ENCODE measurements at regions not wholly inside any gene's neighbourhood (a gene's known extent, or its start where the extent isn't known, plus 50 kb on each side); places are given as distances from the start of the nearest gene placed in this dataset.

- no peak for DNase-seq
Measured at GRCh38 chr13:88926890-88927502, 1255.8 kb downstream of the SLITRK5 start.

DNA sequence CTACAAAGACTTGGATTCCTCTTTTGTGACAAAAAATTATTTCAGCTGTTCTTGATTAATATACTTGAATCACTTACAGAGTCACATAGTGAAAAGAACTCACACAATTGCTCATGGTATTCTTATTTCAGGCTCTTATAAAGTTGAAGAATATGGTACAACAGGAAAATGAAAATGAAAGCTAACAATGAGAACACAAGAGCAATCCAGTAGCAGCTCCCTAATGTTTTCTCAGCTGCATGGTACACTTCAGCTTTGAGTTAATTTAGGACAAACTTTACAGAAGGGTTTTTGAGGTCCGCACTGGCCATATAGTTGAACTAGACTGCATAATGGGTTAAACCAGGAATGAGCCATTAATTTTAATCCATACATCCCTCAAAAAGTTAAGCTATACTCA is 1261.8 kb downstream of the SLITRK5 start:
- intact Hi-C loops (cut with DNase I): no loop called here
- H3K27ac ChIP-seq: no peak overlapping the region
- H3K27me3 ChIP-seq: no peaks in the 10 kb centered on the region
- no peaks in the 10 kb centered on the region for H3K4me1 ChIP-seq (ENCODE audit: insufficient read depth)
- H3K4me3 ChIP-seq: no peak overlapping the region
- TF ChIP-seq POLR2A (IDR thresholded peaks at IDR 0.05) (no peak), CTCF (IDR thresholded peaks at IDR 0.05) (no peak), EP300 (IDR thresholded peaks at IDR 0.05) (no peak)
- H3K36me3 ChIP-seq: no peaks in the 10 kb centered on the region
- DNase-seq: no peak
- H3K9me3 ChIP-seq: no peaks in the 10 kb centered on the region
- 91 to 95% (median 94%) methylated on average over 1 of the region's 1 CpG for WGBS, 3 donors

More at GRCh38 chr13:88926890-88927502, 1255.8 kb downstream of the SLITRK5 start:
- 88 to 92% (median 89%) methylated on average over 5 of the region's 5 CpGs for WGBS, 3 donors
- no peak for TF ChIP-seq EP300 (IDR thresholded peaks at IDR 0.05)
- no peak for TF ChIP-seq POLR2A (IDR thresholded peaks at IDR 0.05)
- no peak for TF ChIP-seq CTCF (IDR thresholded peaks at IDR 0.05)
- intact Hi-C loops (cut with DNase I): no loop called here
- Histone ChIP-seq H3K4me1 (ENCODE audit: insufficient read depth) (no peaks in the 10 kb centered on the region), H3K4me3 (no peak overlapping the region), H3K9me3 (no peaks in the 10 kb centered on the region), H3K27ac (no peak overlapping the region), H3K36me3 (no peaks in the 10 kb centered on the region), H3K27me3 (no peaks in the 10 kb centered on the region)

DNA sequence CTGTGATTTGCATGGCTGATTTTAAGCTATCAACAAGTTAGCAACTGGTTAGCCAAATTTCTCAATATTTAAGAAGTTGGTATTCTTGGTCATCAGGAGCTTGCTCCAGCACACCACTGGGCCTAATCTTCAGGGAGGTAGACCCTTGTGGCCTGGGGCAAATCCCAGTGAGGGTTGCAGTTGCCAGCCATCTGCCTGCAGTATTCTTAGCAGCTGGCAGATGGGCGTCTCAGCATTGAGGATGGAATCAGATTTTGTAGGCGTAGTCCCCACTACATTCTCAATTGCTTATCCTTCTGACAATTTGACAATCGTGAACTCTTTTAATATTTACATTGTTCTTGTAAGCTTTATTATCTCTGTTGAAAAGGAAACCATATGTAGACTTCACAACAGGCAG is 1266.2 kb downstream of the SLITRK5 start:
- Histone ChIP-seq H3K4me1 (ENCODE audit: insufficient read depth) (no peaks in the 10 kb centered on the region), H3K4me3 (no peak overlapping the region)
- WGBS, 3 donors: 63 to 70% (median 70%) methylated on average over 3 of the region's 3 CpGs

DNA sequence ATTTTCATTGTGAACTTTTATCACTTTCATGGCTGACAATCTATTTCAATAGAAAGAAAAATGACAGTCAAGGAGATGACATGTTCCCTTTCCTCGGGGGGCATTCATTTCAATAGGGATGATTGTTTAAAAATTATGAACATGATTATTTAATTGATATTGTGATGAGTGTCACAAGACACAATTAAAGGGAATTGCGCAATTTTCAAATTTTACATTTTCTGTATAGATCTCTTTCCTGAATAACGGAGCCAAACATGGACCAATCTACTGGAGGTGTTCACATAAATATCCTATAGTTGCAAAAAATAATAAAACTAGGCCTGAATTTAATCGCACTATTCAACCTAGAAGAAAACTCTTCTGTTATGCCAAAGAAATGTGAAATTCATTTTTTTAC is 1274.6 kb downstream of the SLITRK5 start:
- H3K4me1 ChIP-seq (ENCODE audit: insufficient read depth): no peaks in the 10 kb centered on the region
- H3K36me3 ChIP-seq: no peaks in the 10 kb centered on the region
- H3K27ac ChIP-seq: no peak overlapping the region
- H3K9me3 ChIP-seq: no peaks in the 10 kb centered on the region
- intact Hi-C loops (cut with DNase I): no loop called here
- H3K4me3 ChIP-seq: no peak overlapping the region
- TF ChIP-seq POLR2A (IDR thresholded peaks at IDR 0.05) (no peak), CTCF (IDR thresholded peaks at IDR 0.05) (no peak), EP300 (IDR thresholded peaks at IDR 0.05) (no peak)
- DNase-seq: no peak
- no peaks in the 10 kb centered on the region for H3K27me3 ChIP-seq
- 91 to 95% (median 93%) methylated on average over 4 of the region's 4 CpGs for WGBS, 3 donors

More for the DNA sequence above, 1266.2 kb downstream of the SLITRK5 start:
- H3K27me3 ChIP-seq: no peaks in the 10 kb centered on the region
- TF ChIP-seq EP300 (IDR thresholded peaks at IDR 0.05) (no peak), POLR2A (IDR thresholded peaks at IDR 0.05) (no peak), CTCF (IDR thresholded peaks at IDR 0.05) (no peak)
- no peaks in the 10 kb centered on the region for H3K36me3 ChIP-seq
- no peak overlapping the region for H3K27ac ChIP-seq
- no peaks in the 10 kb centered on the region for H3K9me3 ChIP-seq
- DNase-seq: no peak
- intact Hi-C loops (cut with DNase I): no loop called here

Data from ovary (tissue), 7 donors.